Smooth muscle cell (in vitro differentiated cells): ENCODE measurements at regions not wholly inside any gene's neighbourhood (a gene's known extent, or its start where the extent isn't known, plus 50 kb on each side); places are given as distances from the start of the nearest gene placed in this dataset.
"Not testable (repeated sequence)": the region's sequence is repeated elsewhere in the genome, so short reads cannot be mapped to it uniquely, and the experiment has no call there.

ENCODE experiments used
- DNase-seq: peaks from one replicate; lab custom pipeline; 2025; ENCODE audit not compliant: unreplicated experiment; lab: John Stamatoyannopoulos, UW
- H2AFZ ChIP-seq: fragments of 200-600 bp; sonication (generic); 2 replicates; pipeline ENCODE4 v1.6.0; 2016; ENCODE audit warnings: antibody characterized with exemption, low read depth, mild to moderate bottlenecking
- H3F3A ChIP-seq: fragments of 200-600 bp; sonication (generic); 2 replicates; pipeline ENCODE4 v1.6.0; 2017; ENCODE audit warnings: antibody characterized with exemption, low read depth
- H3K27ac ChIP-seq: fragments of 200-600 bp; sonication (generic); 2 replicates; pipeline ENCODE4 v1.5.1; 2016; ENCODE audit warnings: low read depth, mild to moderate bottlenecking
- H3K27me3 ChIP-seq: fragments of 200-600 bp; sonication (generic); 2 replicates; pipeline ENCODE4 v1.6.1; 2016; ENCODE audit warnings: low read depth, mild to moderate bottlenecking
- H3K36me3 ChIP-seq: fragments of 200-600 bp; sonication (generic); 2 replicates; pipeline ENCODE4 v1.5.1; 2016; ENCODE audit warnings: low read depth
- H3K4me1 ChIP-seq: fragments of 200-600 bp; sonication (generic); 2 replicates; pipeline ENCODE4 v1.5.1; 2016; ENCODE audit warnings: low read depth
- H3K4me2 ChIP-seq: fragments of 200-600 bp; sonication (generic); 2 replicates; pipeline ENCODE4 v1.6.0; 2016; ENCODE audit warnings: mild to moderate bottlenecking
- H3K4me3 ChIP-seq: fragments of 200-600 bp; sonication (generic); 2 replicates; pipeline ENCODE4 v1.5.1; 2016; ENCODE audit warnings: mild to moderate bottlenecking
- H3K79me2 ChIP-seq: fragments of 200-600 bp; sonication (generic); 2 replicates; pipeline ENCODE4 v1.6.0; 2016; ENCODE audit warnings: low read depth, mild to moderate bottlenecking
- H3K9ac ChIP-seq: fragments of 200-600 bp; sonication (generic); 2 replicates; pipeline ENCODE4 v1.6.0; 2016; ENCODE audit warnings: low read depth
- H3K9me3 ChIP-seq: fragments of 200-600 bp; sonication (generic); replicated peaks from 2 replicates; pipeline ENCODE4 v1.5.1; 2016; ENCODE audit warnings: low read depth
- H4K20me1 ChIP-seq: fragments of 200-600 bp; sonication (generic); 2 replicates; pipeline ENCODE4 v1.6.0; 2016; ENCODE audit warnings: low read depth
- CTCF ChIP-seq: fragments of 200-600 bp; sonication (generic); IDR thresholded peaks from 2 replicates; pipeline ENCODE4 v1.5.1; 2017; ENCODE audit warnings: borderline replicate concordance, mild to moderate bottlenecking, antibody characterized with exemption; ENCODE audit not compliant: insufficient read depth, poor library complexity, severe bottlenecking
- WGBS: methylation state at CpG from one replicate; pipeline ENCODE4 v1.1.7; 2016; ENCODE audit warnings: low lambda C conversion rate; 5-methylcytosine and 5-hydroxymethylcytosine counted together

- no peaks in the 10 kb centered on the region for H3F3A ChIP-seq
Observed at GRCh38 chr16:16937576-16937975, 533.2 kb downstream of the XYLT1 start.

GRCh38 chr16:16938009-16938408 lies 532.8 kb downstream of the XYLT1 start:
- Histone ChIP-seq H3K9ac (no peak overlapping the region), H3K27ac (no peak overlapping the region), H3K36me3 (no peaks in the 10 kb centered on the region), H3F3A (no peaks in the 10 kb centered on the region), H4K20me1 (no peaks in the 10 kb centered on the region), H3K27me3 (peaks cover 23% of the 10 kb centered on the region), H3K4me3 (no peak overlapping the region), H3K4me2 (no peak overlapping the region), H3K9me3 (no peaks in the 10 kb centered on the region), H2AFZ (no peak overlapping the region), H3K79me2 (no peaks in the 10 kb centered on the region), H3K4me1 (no peaks in the 10 kb centered on the region)
- 61% methylated on average over 4 of the region's 4 CpGs for whole genome bisulfite sequencing
- no peak for DNase-seq
- TF ChIP-seq CTCF = no peak

More at GRCh38 chr16:16937576-16937975, 533.2 kb downstream of the XYLT1 start:
- H3K27ac ChIP-seq = no peak overlapping the region
- H3K9ac ChIP-seq = no peak overlapping the region
- no peaks in the 10 kb centered on the region for H3K9me3 ChIP-seq
- H4K20me1 ChIP-seq = no peaks in the 10 kb centered on the region
- no peaks in the 10 kb centered on the region for H3K4me1 ChIP-seq
- peaks cover 23% of the 10 kb centered on the region for H3K27me3 ChIP-seq
- H3K4me2 ChIP-seq = no peak overlapping the region
- no peak overlapping the region for H3K4me3 ChIP-seq
- H3K36me3 ChIP-seq = no peaks in the 10 kb centered on the region
- no peaks in the 10 kb centered on the region for H3K79me2 ChIP-seq
- H2AFZ ChIP-seq = no peak overlapping the region
- no peak for TF ChIP-seq CTCF
- 71% methylated on average over 2 of the region's 2 CpGs for WGBS
- no peak for DNase-seq

GRCh38 chr16:16938980-16939379 lies 531.8 kb downstream of the XYLT1 start:
- H4K20me1 ChIP-seq = no peaks in the 10 kb centered on the region
- H3F3A ChIP-seq = no peaks in the 10 kb centered on the region
- H3K4me1 ChIP-seq = peaks cover 5% of the 10 kb centered on the region
- DNase-seq = no peak
- no peak overlapping the region for H2AFZ ChIP-seq
- no peaks in the 10 kb centered on the region for H3K79me2 ChIP-seq
- H3K9ac ChIP-seq = no peak overlapping the region
- H3K9me3 ChIP-seq = no peaks in the 10 kb centered on the region
- peaks cover 23% of the 10 kb centered on the region for H3K27me3 ChIP-seq
- no peak overlapping the region for H3K4me3 ChIP-seq
- no peak for TF ChIP-seq CTCF
- H3K36me3 ChIP-seq = no peaks in the 10 kb centered on the region
- WGBS = 86% methylated on average over 3 of the region's 3 CpGs
- H3K4me2 ChIP-seq = no peak overlapping the region
- H3K27ac ChIP-seq = no peak overlapping the region

GRCh38 chr16:16940351-16940750 lies 530.4 kb downstream of the XYLT1 start:
- Histone ChIP-seq H3K9me3 (no peaks in the 10 kb centered on the region), H2AFZ (no peak overlapping the region), H3K27me3 (peaks cover 23% of the 10 kb centered on the region), H3K36me3 (no peaks in the 10 kb centered on the region), H3K27ac (no peak overlapping the region), H4K20me1 (no peaks in the 10 kb centered on the region), H3K4me2 (no peak overlapping the region), H3K9ac (no peak overlapping the region), H3K79me2 (no peaks in the 10 kb centered on the region), H3K4me1 (peaks cover 5% of the 10 kb centered on the region), H3K4me3 (no peak overlapping the region), H3F3A (no peaks in the 10 kb centered on the region)
- no peak for DNase-seq
- 63% methylated on average over 7 of the region's 7 CpGs for WGBS
- TF ChIP-seq CTCF = no peak

- H3K79me2 ChIP-seq, H3F3A ChIP-seq, H3K27ac ChIP-seq, H3K4me2 ChIP-seq, H2AFZ ChIP-seq, DNase-seq, H3K4me1 ChIP-seq, H4K20me1 ChIP-seq, H3K36me3 ChIP-seq, H3K4me3 ChIP-seq, H3K9ac ChIP-seq, H3K9me3 ChIP-seq: not testable (repeated sequence)
- peaks cover 11% of the 10 kb centered on the region for H3K27me3 ChIP-seq
- 75% methylated on average over 6 of the region's 6 CpGs for WGBS
Observed at GRCh38 chr16:16942849-16943248, 527.9 kb downstream of the XYLT1 start.
